ENCODE measurements at regions not wholly inside any gene's neighbourhood (a gene's known extent, or its start where the extent isn't known, plus 50 kb on each side); places are given as distances from the start of the nearest gene placed in this dataset.
"Not testable (repeated sequence)": the region's sequence is repeated elsewhere in the genome, so short reads cannot be mapped to it uniquely, and the experiment has no call there.

DNA sequence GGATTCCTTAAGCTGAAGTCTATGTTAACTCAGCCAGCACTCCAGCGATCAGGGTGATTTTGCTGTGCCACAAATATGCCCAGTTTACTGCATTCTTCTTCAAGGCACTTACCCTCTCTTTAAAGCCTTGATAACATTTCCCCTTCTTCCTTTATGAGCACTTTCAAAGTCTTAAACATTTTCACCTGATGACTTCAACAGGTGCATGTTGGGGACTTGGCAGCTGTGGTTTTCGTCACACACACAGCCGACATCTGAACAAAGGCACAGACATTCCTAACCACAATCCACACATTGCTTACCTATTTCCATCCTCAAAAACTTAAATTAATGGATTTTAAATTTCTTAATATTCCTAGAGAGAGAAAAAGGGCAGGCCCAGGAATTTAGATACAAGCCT is 331.5 kb downstream of the CRPPA start:
- TF ChIP-seq, protein P1, sequence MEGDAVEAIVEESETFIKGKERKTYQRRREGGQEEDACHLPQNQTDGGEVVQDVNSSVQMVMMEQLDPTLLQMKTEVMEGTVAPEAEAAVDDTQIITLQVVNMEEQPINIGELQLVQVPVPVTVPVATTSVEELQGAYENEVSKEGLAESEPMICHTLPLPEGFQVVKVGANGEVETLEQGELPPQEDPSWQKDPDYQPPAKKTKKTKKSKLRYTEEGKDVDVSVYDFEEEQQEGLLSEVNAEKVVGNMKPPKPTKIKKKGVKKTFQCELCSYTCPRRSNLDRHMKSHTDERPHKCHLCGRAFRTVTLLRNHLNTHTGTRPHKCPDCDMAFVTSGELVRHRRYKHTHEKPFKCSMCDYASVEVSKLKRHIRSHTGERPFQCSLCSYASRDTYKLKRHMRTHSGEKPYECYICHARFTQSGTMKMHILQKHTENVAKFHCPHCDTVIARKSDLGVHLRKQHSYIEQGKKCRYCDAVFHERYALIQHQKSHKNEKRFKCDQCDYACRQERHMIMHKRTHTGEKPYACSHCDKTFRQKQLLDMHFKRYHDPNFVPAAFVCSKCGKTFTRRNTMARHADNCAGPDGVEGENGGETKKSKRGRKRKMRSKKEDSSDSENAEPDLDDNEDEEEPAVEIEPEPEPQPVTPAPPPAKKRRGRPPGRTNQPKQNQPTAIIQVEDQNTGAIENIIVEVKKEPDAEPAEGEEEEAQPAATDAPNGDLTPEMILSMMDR (IDR thresholded peaks at IDR 0.05; ENCODE audit: low read depth, low read length) = no peak
- no peak for DNase-seq (ENCODE audit: extremely low read depth, low read depth)

- TF ChIP-seq, protein P1 (IDR thresholded peaks at IDR 0.05; ENCODE audit: low read depth, low read length) = no peak
Observed at GRCh38 chr7:16089191-16089590, 332.1 kb downstream of the CRPPA start.

GRCh38 chr7:16086743-16087142 is 334.6 kb downstream of the CRPPA start:
- DNase-seq (ENCODE audit: extremely low read depth, low read depth) = no peak
- TF ChIP-seq, protein P1 (IDR thresholded peaks at IDR 0.05; ENCODE audit: low read depth, low read length) = no peak

More at GRCh38 chr7:16089191-16089590, 332.1 kb downstream of the CRPPA start:
- no peak for DNase-seq (ENCODE audit: extremely low read depth, low read depth)

GRCh38 chr7:16085780-16086179 is 335.6 kb downstream of the CRPPA start:
- not testable (repeated sequence) for DNase-seq (ENCODE audit: extremely low read depth, low read depth)

- DNase-seq (ENCODE audit: extremely low read depth, low read depth) = no peak
- TF ChIP-seq, protein P1 (IDR thresholded peaks at IDR 0.05; ENCODE audit: low read depth, low read length) = no peak
Observed at GRCh38 chr7:16084875-16085274, 336.5 kb downstream of the CRPPA start.

GRCh38 chr7:16084370-16084769 is 337.0 kb downstream of the CRPPA start:
- no peak for DNase-seq (ENCODE audit: extremely low read depth, low read depth)
- TF ChIP-seq, protein P1 (IDR thresholded peaks at IDR 0.05; ENCODE audit: low read depth, low read length) = no peak

DNA sequence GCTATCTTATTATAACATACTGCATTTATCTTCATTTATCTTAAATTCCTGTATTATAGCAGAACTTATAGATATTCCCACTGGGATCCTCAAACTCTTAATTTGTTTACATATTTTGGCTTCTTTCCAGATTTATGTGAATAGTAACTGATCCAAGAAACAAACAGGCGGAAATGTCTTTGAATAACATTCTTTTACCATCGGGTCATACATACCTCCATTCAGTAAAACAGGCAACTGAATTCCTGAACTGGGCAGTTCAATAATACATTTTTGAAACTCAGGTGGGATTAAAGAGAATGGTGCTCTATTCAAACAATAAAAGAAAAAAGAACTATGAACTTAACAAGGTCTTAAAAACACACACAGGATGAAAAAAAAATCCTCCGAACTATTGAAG is 337.4 kb downstream of the CRPPA start:
- DNase-seq (ENCODE audit: extremely low read depth, low read depth) = no peak

GRCh38 chr7:16080131-16080530 is 341.2 kb downstream of the CRPPA start:
- no peak for DNase-seq (ENCODE audit: extremely low read depth, low read depth)
- TF ChIP-seq, protein P1 (IDR thresholded peaks at IDR 0.05; ENCODE audit: low read depth, low read length) = no peak

More for the DNA sequence above, 337.4 kb downstream of the CRPPA start:
- TF ChIP-seq, protein P1 (IDR thresholded peaks at IDR 0.05; ENCODE audit: low read depth, low read length) = no peak
